Glutamatergic neuron (in vitro differentiated cells): ENCODE measurements at regions not wholly inside any gene's neighbourhood (a gene's known extent, or its start where the extent isn't known, plus 50 kb on each side); places are given as distances from the start of the nearest gene placed in this dataset.
"Not testable (repeated sequence)": the region's sequence is repeated elsewhere in the genome, so short reads cannot be mapped to it uniquely, and the experiment has no call there.

ENCODE experiments used
- DNase-seq: peaks from one replicate; pipeline ENCODE4 v3.0.0; 2022
- H3K27ac Mint-ChIP-seq: one replicate; pipeline ENCODE4 v1.8.0; 2020; ENCODE audit warnings: mild to moderate bottlenecking, mixed read lengths, inconsistent platforms; ENCODE audit not compliant: unreplicated experiment
- H3K27me3 Mint-ChIP-seq: one replicate; pipeline ENCODE4 v1.8.0; 2020; ENCODE audit warnings: mild to moderate bottlenecking, moderate library complexity, mixed read lengths, inconsistent platforms; ENCODE audit not compliant: unreplicated experiment
- H3K36me3 Mint-ChIP-seq: one replicate; pipeline ENCODE4 v1.8.0; 2020; ENCODE audit warnings: mild to moderate bottlenecking, mixed read lengths, inconsistent platforms; ENCODE audit not compliant: unreplicated experiment
- H3K4me1 Mint-ChIP-seq: one replicate; pipeline ENCODE4 v1.8.0; 2020; ENCODE audit warnings: mild to moderate bottlenecking, low read depth, mixed read lengths, inconsistent platforms; ENCODE audit not compliant: unreplicated experiment
- H3K4me3 Mint-ChIP-seq: one replicate; pipeline ENCODE4 v1.8.0; 2020; ENCODE audit warnings: mild to moderate bottlenecking, mixed read lengths, inconsistent platforms; ENCODE audit not compliant: unreplicated experiment
- H3K9me3 Mint-ChIP-seq: one replicate; pipeline ENCODE4 v1.8.0; 2020; ENCODE audit warnings: mild to moderate bottlenecking, moderate library complexity, mixed read lengths, inconsistent platforms; ENCODE audit not compliant: unreplicated experiment
- CTCF ChIP-seq: fragments of 200-600 bp; sonication (generic); IDR thresholded peaks from one replicate; pipeline ENCODE4 v1.5.0; 2021; ENCODE audit not compliant: partially characterized antibody, unreplicated experiment

GRCh38 chr6:150692604-150693003 is 92.9 kb downstream of the PLEKHG1 start:
- DNase-seq = no peak
- Mint-ChIP-seq H3K4me1 (peaks cover 3% of the 10 kb centered on the region), H3K36me3 (no peaks in the 10 kb centered on the region), H3K9me3 (no peaks in the 10 kb centered on the region), H3K27ac (no peak overlapping the region), H3K27me3 (no peaks in the 10 kb centered on the region), H3K4me3 (no peak overlapping the region)
- TF ChIP-seq CTCF = no peak

GRCh38 chr6:150694889-150695288 is 95.2 kb downstream of the PLEKHG1 start:
- Mint-ChIP-seq H3K4me1 (peaks cover 2% of the 10 kb centered on the region), H3K27ac (no peak overlapping the region), H3K36me3 (no peaks in the 10 kb centered on the region), H3K4me3 (no peak overlapping the region), H3K27me3 (peaks cover under 1% of the 10 kb centered on the region), H3K9me3 (no peaks in the 10 kb centered on the region)
- no peak for DNase-seq
- TF ChIP-seq CTCF = no peak

- peaks cover 2% of the 10 kb centered on the region for H3K4me1 Mint-ChIP-seq
Measured at GRCh38 chr6:150695652-150696051, 96.0 kb downstream of the PLEKHG1 start.

DNA sequence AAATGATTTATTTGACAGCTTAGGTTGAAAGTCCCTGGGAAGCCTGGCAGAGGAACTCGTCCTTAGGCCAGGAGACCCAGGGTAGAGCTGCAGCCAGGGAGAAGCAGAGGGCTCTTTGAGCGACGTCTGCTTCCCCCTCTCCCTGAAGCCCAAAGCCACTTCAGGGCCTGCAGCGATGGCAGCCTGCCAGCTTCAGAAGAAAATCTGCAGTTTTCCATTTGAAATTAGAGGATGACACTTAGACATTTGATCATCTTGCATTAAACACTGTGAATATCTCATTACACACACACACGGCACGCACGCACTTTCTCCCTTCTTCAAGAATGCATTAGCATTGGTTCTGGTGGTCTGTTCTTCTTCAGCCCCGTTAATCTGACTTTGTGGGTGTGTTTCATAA is 96.5 kb downstream of the PLEKHG1 start:
- peaks cover 2% of the 10 kb centered on the region for H3K27me3 Mint-ChIP-seq
- H3K4me3 Mint-ChIP-seq = no peak overlapping the region
- peaks cover 2% of the 10 kb centered on the region for H3K4me1 Mint-ChIP-seq
- H3K9me3 Mint-ChIP-seq = no peaks in the 10 kb centered on the region
- no peaks in the 10 kb centered on the region for H3K36me3 Mint-ChIP-seq
- TF ChIP-seq CTCF = no peak
- H3K27ac Mint-ChIP-seq = no peak overlapping the region
- DNase-seq = no peak

More at GRCh38 chr6:150695652-150696051, 96.0 kb downstream of the PLEKHG1 start:
- H3K9me3 Mint-ChIP-seq = no peaks in the 10 kb centered on the region
- no peaks in the 10 kb centered on the region for H3K36me3 Mint-ChIP-seq
- no peak for TF ChIP-seq CTCF
- no peak for DNase-seq
- peaks cover 2% of the 10 kb centered on the region for H3K27me3 Mint-ChIP-seq
- no peak overlapping the region for H3K4me3 Mint-ChIP-seq
- H3K27ac Mint-ChIP-seq = no peak overlapping the region

DNA sequence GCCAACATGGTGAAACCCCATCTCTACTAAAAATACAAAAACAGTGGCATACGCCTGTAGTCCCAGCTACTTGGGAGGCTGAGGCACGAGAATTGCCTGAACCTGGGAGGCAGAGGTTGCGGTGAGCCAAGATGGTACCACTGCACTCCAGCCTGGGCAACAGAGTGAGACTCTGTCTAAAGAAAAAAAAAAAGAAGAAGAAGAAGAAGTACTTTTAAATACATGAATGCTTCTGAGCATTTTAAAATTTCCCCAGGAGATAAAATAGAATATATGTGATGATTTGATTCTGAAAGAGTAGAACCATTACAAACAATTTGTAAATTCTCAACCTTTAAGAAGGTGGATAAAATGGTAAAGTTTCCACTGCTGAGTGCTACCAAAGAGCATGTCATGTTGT is 97.2 kb downstream of the PLEKHG1 start:
- not testable (repeated sequence) for H3K4me3 Mint-ChIP-seq, H3K36me3 Mint-ChIP-seq, H3K9me3 Mint-ChIP-seq, H3K27me3 Mint-ChIP-seq, DNase-seq, H3K27ac Mint-ChIP-seq, H3K4me1 Mint-ChIP-seq

DNA sequence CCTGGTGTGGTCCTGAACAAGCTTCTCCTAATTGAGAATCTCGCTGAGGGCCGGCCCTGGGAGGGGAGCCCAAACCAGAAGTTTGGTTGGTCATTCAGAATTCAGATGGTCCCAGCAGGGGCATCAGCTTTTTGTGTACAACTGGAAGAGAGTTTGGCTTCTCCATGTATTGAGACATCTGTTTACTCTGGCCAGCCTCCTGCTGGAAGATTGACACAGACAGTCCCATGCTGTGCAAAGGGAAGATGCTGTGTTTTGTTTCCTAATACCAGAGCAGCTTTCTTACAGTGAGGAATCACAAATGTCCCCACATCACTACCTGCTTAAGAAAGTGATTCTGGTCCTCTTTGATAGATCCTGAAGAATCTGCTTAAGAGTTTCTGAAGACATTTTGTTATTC is 97.8 kb downstream of the PLEKHG1 start:
- Mint-ChIP-seq H3K4me1 (peaks cover 2% of the 10 kb centered on the region), H3K27me3 (peaks cover 2% of the 10 kb centered on the region), H3K4me3 (no peak overlapping the region), H3K9me3 (no peaks in the 10 kb centered on the region), H3K36me3 (no peaks in the 10 kb centered on the region), H3K27ac (no peak overlapping the region)
- DNase-seq = no peak
- no peak for TF ChIP-seq CTCF
